HG03064 (cell line): ENCODE measurements at regions not wholly inside any gene's neighbourhood (a gene's known extent, or its start where the extent isn't known, plus 50 kb on each side); places are given as distances from the start of the nearest gene placed in this dataset.

Source experiments
- ATAC-seq: cut with Tn5 transposase; IDR thresholded peaks from one replicate; pipeline ENCODE4 v1.9.1; 2021; ENCODE audit warnings: low read depth; ENCODE audit not compliant: unreplicated experiment

- no peak for ATAC-seq
Observed at GRCh38 chr10:3723766-3724165, 61.2 kb downstream of the KLF6 start.

GRCh38 chr10:3720228-3721019, 64.6 kb downstream of the KLF6 start:
- no peak for ATAC-seq

- no peak for ATAC-seq
Observed at GRCh38 chr10:3719024-3719843, 65.8 kb downstream of the KLF6 start.

- ATAC-seq: no peak
Observed at GRCh38 chr10:3716093-3716492, 68.9 kb downstream of the KLF6 start.

- no peak for ATAC-seq
Observed at GRCh38 chr10:3714967-3715366, 70.0 kb downstream of the KLF6 start.

GRCh38 chr10:3714531-3714930, 70.5 kb downstream of the KLF6 start:
- ATAC-seq: no peak

GRCh38 chr10:3712707-3713106, 72.3 kb downstream of the KLF6 start:
- ATAC-seq: no peak

- no peak for ATAC-seq
Observed at GRCh38 chr10:3711918-3712317, 73.1 kb downstream of the KLF6 start.

- ATAC-seq: no peak
Observed at GRCh38 chr10:3710764-3711163, 74.2 kb downstream of the KLF6 start.

GRCh38 chr10:3709456-3710060, 75.5 kb downstream of the KLF6 start:
- no peak for ATAC-seq

- no peak for ATAC-seq
Observed at GRCh38 chr10:3708852-3709251, 76.2 kb downstream of the KLF6 start.

GRCh38 chr10:3704565-3705325, 80.3 kb downstream of the KLF6 start:
- no peak for ATAC-seq

- no peak for ATAC-seq
Observed at GRCh38 chr10:3702569-3702968, 82.4 kb downstream of the KLF6 start.

GRCh38 chr10:3702056-3702546, 82.9 kb downstream of the KLF6 start:
- ATAC-seq: no peak

GRCh38 chr10:3701491-3701890, 83.5 kb downstream of the KLF6 start:
- no peak for ATAC-seq

GRCh38 chr10:3700531-3701076, 84.4 kb downstream of the KLF6 start:
- no peak for ATAC-seq

GRCh38 chr10:3699916-3700315, 85.1 kb downstream of the KLF6 start:
- ATAC-seq: no peak

GRCh38 chr10:3698312-3698711, 86.7 kb downstream of the KLF6 start:
- no peak for ATAC-seq

- ATAC-seq: no peak
Observed at GRCh38 chr10:3693698-3694080, 91.3 kb downstream of the KLF6 start.

- ATAC-seq: no peak
Observed at GRCh38 chr10:3693022-3693697, 91.8 kb downstream of the KLF6 start.
